GM12878 (cell line): ENCODE measurements at regions not wholly inside any gene's neighbourhood (a gene's known extent, or its start where the extent isn't known, plus 50 kb on each side); places are given as distances from the start of the nearest gene placed in this dataset.

Source experiments
- ATAC-seq: fragments of 200-7000 bp; cut with Tn5 transposase; 3 replicates; pipeline ENCODE4 v1.9.1; 2020; ENCODE audit warnings: mild to moderate bottlenecking, moderate library complexity
- BruUV-seq: library from RNA; stranded (reverse); fragments of 400-500 nt; replicated peaks from 2 replicates; lab custom pipeline; 2021; lab: Mats Ljungman, UMichigan
- CTCF ChIA-PET: fragments of 300-600 bp; sonication (Branson Sonifier 250); formaldehyde crosslinking; extraction: SDS; loops from one replicate; lab custom pipeline; 2021; ENCODE audit warnings: inconsistent platforms; lab: Yijun Ruan, JAX
- POLR2A ChIA-PET: fragments of 350-600 bp; formaldehyde crosslinking; extraction: SDS; loops from one replicate; lab custom pipeline; 2021; ENCODE audit warnings: inconsistent platforms; lab: Charles Lee
- RAD21 ChIA-PET: fragments of 300-600 bp; sonication (Branson Sonifier 250); formaldehyde crosslinking; loops from one replicate; lab custom pipeline; 2023; ENCODE audit warnings: antibody characterized with exemption; ENCODE audit not compliant: unreplicated experiment; lab: Charles Lee
- SMC1A ChIA-PET: fragments of 300-600 bp; sonication (Branson Sonifier 250); formaldehyde crosslinking; loops from one replicate; lab custom pipeline; 2023; ENCODE audit not compliant: unreplicated experiment, uncharacterized antibody; lab: Charles Lee
- DNase-seq: peaks from one replicate; pipeline ENCODE4 v3.0.0-alpha.2; 2011; ENCODE audit warnings: low read depth, low spot score
- FAIRE-seq: peaks from 3 replicates; lab custom pipeline; 2011; peaks lifted over from hg19 to GRCh38; lab: Jason Lieb, UNC
- H2AFZ ChIP-seq: 2 replicates; pipeline ENCODE4 v1.6.0; 2011; ENCODE audit warnings: low read depth, low read length, control low read depth; ENCODE audit not compliant: control insufficient read depth
- H3K27ac ChIP-seq: 2 replicates; pipeline ENCODE4 v1.5.1; 2011; ENCODE audit warnings: control low read depth; ENCODE audit not compliant: control insufficient read depth, insufficient read depth
- H3K27me3 ChIP-seq, 2 experiments: replicated peaks in 1 of 2; 2 replicates each; pipeline versions ENCODE4 v1.6.0 to v1.6.1; 2011; ENCODE audit warnings: low read length in 1 of 2; ENCODE audit not compliant: control insufficient read depth in 2 of 2, insufficient read depth in 2 of 2
- H3K36me3 ChIP-seq, 2 experiments: 2 replicates each; pipeline ENCODE4 v1.5.1; 2011; ENCODE audit warnings: low read length in 1 of 2; ENCODE audit not compliant: control insufficient read depth in 2 of 2, insufficient read depth in 2 of 2
- H3K4me1 ChIP-seq: 2 replicates; pipeline ENCODE4 v1.6.1; 2011; ENCODE audit warnings: mild to moderate bottlenecking, low read length, moderate library complexity, mixed read lengths; ENCODE audit not compliant: control insufficient read depth, insufficient read depth
- H3K4me2 ChIP-seq: 2 replicates; pipeline ENCODE4 v1.6.0; 2011; ENCODE audit warnings: control low read depth; ENCODE audit not compliant: control insufficient read depth, insufficient read depth
- H3K4me3 ChIP-seq: fragments of 200-600 bp; sonication (generic); 2 replicates; pipeline ENCODE4 v1.5.1; 2016
- H3K79me2 ChIP-seq: 2 replicates; pipeline ENCODE4 v1.6.0; 2011; ENCODE audit warnings: low read length; ENCODE audit not compliant: control insufficient read depth, insufficient read depth
- H3K9ac ChIP-seq: 2 replicates; pipeline ENCODE4 v1.8.0; 2011; ENCODE audit warnings: low read length, control low read depth, mixed read lengths; ENCODE audit not compliant: control insufficient read depth, insufficient read depth
- H3K9me3 ChIP-seq: replicated peaks from 3 replicates; pipeline ENCODE4 v1.5.1; 2011; ENCODE audit warnings: mild to moderate bottlenecking, low read length; ENCODE audit not compliant: control insufficient read depth, insufficient read depth
- H4K20me1 ChIP-seq: 2 replicates; pipeline ENCODE4 v1.6.0; 2011; ENCODE audit not compliant: control insufficient read depth, insufficient read depth
- ASH2L ChIP-seq: fragments of 300-600, 200-600 bp; sonication (generic); IDR thresholded peaks from 2 replicates; pipeline ENCODE4 v1.6.1; 2017; ENCODE audit warnings: low read depth, mild to moderate bottlenecking, borderline replicate concordance
- BACH1 ChIP-seq: fragments of 450-650 bp; IDR thresholded peaks from 2 replicates; pipeline ENCODE4 v1.6.1; 2017; ENCODE audit warnings: mild to moderate bottlenecking, borderline replicate concordance
- HDAC2 ChIP-seq: fragments of 200-600 bp; sonication (generic); IDR thresholded peaks from 2 replicates; pipeline ENCODE4 v1.6.1; 2017
- KLF5 ChIP-seq: fragments of 450-650 bp; IDR thresholded peaks from 2 replicates; pipeline ENCODE4 v1.6.1; 2014; ENCODE audit warnings: mild to moderate bottlenecking; ENCODE audit not compliant: partially characterized antibody
- MEF2A ChIP-seq: IDR thresholded peaks from 2 replicates; pipeline ENCODE4 v1.6.1; 2011; ENCODE audit warnings: low read depth, mild to moderate bottlenecking, low read length, moderate library complexity; ENCODE audit not compliant: insufficient read depth
- NR2C2 ChIP-seq: IDR thresholded peaks from 2 replicates; pipeline ENCODE4 v1.6.1; 2011; ENCODE audit warnings: borderline replicate concordance, low read depth; ENCODE audit not compliant: control insufficient read depth, insufficient read length
- RAD51 ChIP-seq: fragments of 450-650 bp; IDR thresholded peaks from 2 replicates; pipeline ENCODE4 v1.6.1; 2016; ENCODE audit warnings: moderate library complexity, mild to moderate bottlenecking, inconsistent platforms
- RCOR1 ChIP-seq: conservative IDR thresholded peaks from 2 replicates; pipeline ENCODE4 v1.6.1; 2012; ENCODE audit warnings: low read depth, low read length, improper control_type of control experiment
- RUNX3 ChIP-seq: IDR thresholded peaks from 2 replicates; pipeline ENCODE4 v1.6.1; 2012; ENCODE audit warnings: low read length, inconsistent platforms
- SIN3A ChIP-seq: IDR thresholded peaks from 2 replicates; pipeline ENCODE4 v1.6.1; 2012; ENCODE audit warnings: low read depth, low read length, improper control_type of control experiment
- SKIL ChIP-seq: fragments of 450-650 bp; IDR thresholded peaks from 2 replicates; pipeline ENCODE4 v1.6.1; 2017; ENCODE audit warnings: mild to moderate bottlenecking, low read depth, inconsistent platforms; ENCODE audit not compliant: poor library complexity, severe bottlenecking
- SMAD1 ChIP-seq: fragments of 450-650 bp; IDR thresholded peaks from 2 replicates; pipeline ENCODE4 v1.6.1; 2018; ENCODE audit warnings: mild to moderate bottlenecking, low read depth; ENCODE audit not compliant: partially characterized antibody
- SMARCA5 ChIP-seq: fragments of 450-650 bp; IDR thresholded peaks from 2 replicates; pipeline ENCODE4 v1.6.1; 2017; ENCODE audit warnings: mild to moderate bottlenecking
- WRNIP1 ChIP-seq: IDR thresholded peaks from 2 replicates; pipeline ENCODE4 v1.6.1; 2011; ENCODE audit warnings: low read depth, low read length, improper control_type of control experiment, borderline replicate concordance
- ZBTB11 ChIP-seq: fragments of 450-650 bp; formaldehyde crosslinking; IDR thresholded peaks from 2 replicates; pipeline ENCODE4 v1.5.0; 2022; ENCODE audit warnings: mild to moderate bottlenecking, missing genetic modification characterization
- ZSCAN29 ChIP-seq: fragments of 450-650 bp; IDR thresholded peaks from 2 replicates; pipeline ENCODE4 v1.6.1; 2017; ENCODE audit warnings: mild to moderate bottlenecking, moderate library complexity
- WGBS: methylation state at CpG from one replicate; pipeline ENCODE4 v1.1.6; 2016; ENCODE audit warnings: low lambda C conversion rate; ENCODE audit not compliant: insufficient replicate concordance, insufficient coverage; ENCODE audit errors: missing lambda C conversion rate; 5-methylcytosine and 5-hydroxymethylcytosine counted together
- in situ Hi-C: fragments of 300-500 bp; cut with MboI; formaldehyde crosslinking; loops from 9 replicates; pipeline ENCODE4 v1.14.3; 2018; ENCODE audit warnings: mixed read lengths
- intact Hi-C: fragments of 100-400 bp; cut with micrococcal nuclease; formaldehyde crosslinking; loops from one replicate; pipeline ENCODE4 v1.14.2; 2022; ENCODE audit not compliant: unreplicated experiment

GRCh38 chr2:103754530-103754929 lies 992.7 kb downstream of the TMEM182 start (continued):
- no peak for TF ChIP-seq SKIL
- no peak for TF ChIP-seq RCOR1
- no peak for TF ChIP-seq KLF5
- no peak for TF ChIP-seq SMARCA5
- TF ChIP-seq NR2C2 = no peak
- TF ChIP-seq ZBTB11 = no peak
- no peak for TF ChIP-seq ZSCAN29

GRCh38 chr2:103773884-103774283 lies 1012.1 kb downstream of the TMEM182 start:
- TF ChIP-seq MEF2A (no peak), ASH2L (no peak), RUNX3 (no peak), BACH1 (no peak), WRNIP1 (no peak), HDAC2 (no peak), RAD51 (no peak), SMAD1 (no peak), SIN3A (no peak)
- no peak overlapping the region for H3K9ac ChIP-seq
- H2AFZ ChIP-seq = no peak overlapping the region
- H3K4me1 ChIP-seq = no peaks in the 10 kb centered on the region
- no peaks in the 10 kb centered on the region for H3K79me2 ChIP-seq
- no peaks in the 10 kb centered on the region for H4K20me1 ChIP-seq
- ChIA-PET SMC1A (no interaction called here), RAD21 (no interaction called here), CTCF (no interaction called here), POLR2A (no interaction called here)
- 9% methylated on average over 4 of the region's 4 CpGs for WGBS
- no TSS peak for BruUV-seq
- H3K4me2 ChIP-seq = no peak overlapping the region
- no peak overlapping the region for H3K27ac ChIP-seq
- in situ Hi-C loops (no loop called here), intact Hi-C loops (no loop called here)
- FAIRE-seq = no peak
- H3K4me3 ChIP-seq = no peak overlapping the region
- H3K9me3 ChIP-seq = no peaks in the 10 kb centered on the region
- H3K36me3 ChIP-seq = no peaks in the 10 kb centered on the region
- DNase-seq = no peak
- H3K27me3 ChIP-seq = no peaks in the 10 kb centered on the region
- no peak for ATAC-seq
